ENCODE measurements at regions not wholly inside any gene's neighbourhood (a gene's known extent, or its start where the extent isn't known, plus 50 kb on each side); places are given as distances from the start of the nearest gene placed in this dataset.

DNA sequence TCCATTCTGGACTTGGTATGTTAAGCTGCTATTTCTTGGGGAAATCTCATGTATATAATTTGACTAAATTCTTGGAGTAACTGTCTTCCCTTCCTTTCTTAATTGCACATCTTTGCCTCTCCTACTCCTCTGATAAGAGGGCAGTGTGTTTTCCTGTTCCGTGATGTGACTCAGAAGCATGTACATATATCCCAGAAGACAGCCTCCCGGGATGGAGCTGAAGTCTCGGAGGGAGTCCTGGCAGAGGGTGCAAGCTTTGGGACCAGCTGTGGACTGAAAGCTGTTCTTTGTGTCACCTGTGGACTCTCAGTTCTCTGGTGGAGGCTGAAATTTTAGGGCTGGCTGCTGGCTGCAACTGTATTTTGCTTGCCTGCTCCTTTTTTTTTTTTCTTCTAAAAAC lies 54.7 kb upstream of the MGAT5 start:
- TF ChIP-seq, protein P1, sequence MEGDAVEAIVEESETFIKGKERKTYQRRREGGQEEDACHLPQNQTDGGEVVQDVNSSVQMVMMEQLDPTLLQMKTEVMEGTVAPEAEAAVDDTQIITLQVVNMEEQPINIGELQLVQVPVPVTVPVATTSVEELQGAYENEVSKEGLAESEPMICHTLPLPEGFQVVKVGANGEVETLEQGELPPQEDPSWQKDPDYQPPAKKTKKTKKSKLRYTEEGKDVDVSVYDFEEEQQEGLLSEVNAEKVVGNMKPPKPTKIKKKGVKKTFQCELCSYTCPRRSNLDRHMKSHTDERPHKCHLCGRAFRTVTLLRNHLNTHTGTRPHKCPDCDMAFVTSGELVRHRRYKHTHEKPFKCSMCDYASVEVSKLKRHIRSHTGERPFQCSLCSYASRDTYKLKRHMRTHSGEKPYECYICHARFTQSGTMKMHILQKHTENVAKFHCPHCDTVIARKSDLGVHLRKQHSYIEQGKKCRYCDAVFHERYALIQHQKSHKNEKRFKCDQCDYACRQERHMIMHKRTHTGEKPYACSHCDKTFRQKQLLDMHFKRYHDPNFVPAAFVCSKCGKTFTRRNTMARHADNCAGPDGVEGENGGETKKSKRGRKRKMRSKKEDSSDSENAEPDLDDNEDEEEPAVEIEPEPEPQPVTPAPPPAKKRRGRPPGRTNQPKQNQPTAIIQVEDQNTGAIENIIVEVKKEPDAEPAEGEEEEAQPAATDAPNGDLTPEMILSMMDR (IDR thresholded peaks at IDR 0.05) = no peak
- ATAC-seq (ENCODE audit: low FRiP score) = no peak
- DNase-seq (ENCODE audit: low spot score) = no peak

DNA sequence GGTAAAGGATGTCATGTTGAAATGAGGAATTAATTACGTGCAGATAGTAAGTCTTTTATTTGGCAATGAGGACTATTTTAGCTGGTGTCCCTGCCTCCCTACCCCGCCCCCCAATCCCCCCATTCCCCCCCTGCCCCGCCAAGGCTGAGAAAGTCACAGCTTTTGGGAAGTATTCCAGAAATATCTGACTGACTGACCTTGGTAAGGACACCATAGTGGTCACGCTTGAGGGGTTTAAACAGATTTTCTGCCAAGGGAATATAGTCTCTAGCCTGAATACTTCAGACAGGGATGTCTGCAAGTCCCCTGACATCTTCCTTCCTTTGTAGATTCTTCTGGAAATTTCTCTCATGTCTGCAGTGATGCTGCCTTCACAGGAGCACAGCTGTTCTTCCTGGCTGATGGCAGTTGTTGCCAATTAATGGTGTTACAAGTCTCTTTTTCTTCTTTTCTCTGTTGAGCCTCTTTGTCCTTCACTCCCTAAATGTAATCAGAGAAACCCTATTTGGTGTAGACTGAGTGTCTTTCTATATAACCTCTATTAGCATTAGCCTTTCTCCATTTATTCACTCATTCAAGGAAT lies 53.7 kb upstream of the MGAT5 start:
- ATAC-seq (ENCODE audit: low FRiP score) (no peak), DNase-seq (ENCODE audit: low spot score) (no peak)
- TF ChIP-seq, protein P1 (IDR thresholded peaks at IDR 0.05) = no peak

DNA sequence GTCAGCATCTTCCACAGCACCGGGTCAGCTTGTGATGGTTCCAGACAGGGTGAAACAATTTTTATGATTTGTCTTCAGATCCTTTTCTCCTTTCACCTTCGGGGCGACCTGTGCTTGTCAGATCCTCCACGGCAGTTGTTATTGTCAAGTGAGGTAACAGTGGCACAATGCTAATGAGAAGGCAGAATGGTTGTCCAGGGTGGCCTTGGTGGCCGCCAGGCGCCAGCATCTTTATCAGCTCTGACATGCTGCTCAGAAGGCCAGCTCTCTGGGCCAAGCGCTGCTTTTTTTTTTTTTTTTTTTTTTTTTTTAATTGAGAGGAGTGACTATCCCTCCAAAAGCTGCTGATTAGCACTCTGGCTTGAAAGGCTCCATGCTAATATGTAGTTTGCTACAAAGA lies 52.3 kb upstream of the MGAT5 start:
- TF ChIP-seq, protein P1 (IDR thresholded peaks at IDR 0.05) = no peak
- ATAC-seq (ENCODE audit: low FRiP score) = no peak
- DNase-seq (ENCODE audit: low spot score) = no peak

DNA sequence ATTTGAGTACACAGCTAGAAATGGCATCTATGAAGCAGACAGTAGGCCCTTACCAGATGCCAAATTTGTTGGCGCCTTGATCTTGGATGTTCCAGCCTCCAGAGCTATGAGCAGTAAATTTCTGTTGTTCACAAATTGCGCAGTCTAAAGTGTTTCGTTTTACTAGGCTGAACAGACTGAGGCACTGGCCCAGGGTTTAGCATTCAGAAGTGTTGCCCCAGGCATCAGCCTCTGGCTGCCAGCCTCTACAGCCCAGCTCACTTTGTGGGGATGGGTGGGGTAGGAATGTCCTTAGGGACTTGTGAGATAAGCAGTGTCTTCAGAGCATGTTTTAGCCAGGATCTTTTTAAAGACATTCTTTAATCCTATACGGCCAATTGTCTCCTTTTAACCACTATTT lies 51.5 kb upstream of the MGAT5 start:
- TF ChIP-seq, protein P1 (IDR thresholded peaks at IDR 0.05) = no peak
- DNase-seq (ENCODE audit: low spot score) (no peak), ATAC-seq (ENCODE audit: low FRiP score) (no peak)

DNA sequence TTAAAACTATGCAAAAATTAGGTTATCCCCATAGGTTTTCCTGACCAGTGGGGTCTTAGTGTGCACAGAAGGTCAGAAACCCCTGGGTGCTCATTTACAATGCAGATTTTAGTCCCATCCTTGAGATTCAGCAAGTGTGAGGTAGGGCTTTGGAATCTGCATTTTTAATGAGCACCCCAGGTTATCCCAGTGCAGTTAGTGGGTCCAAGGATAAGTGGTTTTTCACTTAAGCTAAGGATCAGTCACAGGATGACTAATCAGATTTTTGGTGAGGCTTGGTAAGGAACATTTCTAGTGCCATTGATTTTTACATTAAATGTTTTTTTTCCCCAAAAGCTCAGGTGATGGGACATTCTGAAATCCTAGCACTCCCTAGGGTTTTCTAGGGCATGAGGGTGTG lies 50.7 kb upstream of the MGAT5 start:
- TF ChIP-seq, protein P1 (IDR thresholded peaks at IDR 0.05) = no peak
- DNase-seq (ENCODE audit: low spot score) = no peak
- no peak for ATAC-seq (ENCODE audit: low FRiP score)

Small RNAs in the stretch of these regions (small RNA-seq; reads per million reads assigned to genes)
- gene MIR3679 = 0.52 reads per million

Measured in omental fat pad (tissue), 3 donors.